Prostate gland (tissue), 2 donors: ENCODE measurements at regions not wholly inside any gene's neighbourhood (a gene's known extent, or its start where the extent isn't known, plus 50 kb on each side); places are given as distances from the start of the nearest gene placed in this dataset.

Experiments
- POLR2A ChIP-seq: fragments of 450-650 bp; IDR thresholded peaks from one replicate; pipeline ENCODE4 v1.6.1; 2016; ENCODE audit warnings: antibody characterized with exemption, mild to moderate bottlenecking
- POLR2AphosphoS5 ChIP-seq: sonication (generic); formaldehyde crosslinking; IDR thresholded peaks from one replicate; pipeline ENCODE4 v1.6.1; 2017; ENCODE audit warnings: antibody characterized with exemption
- TF ChIP-seq, protein P1 (sequence below), 4 experiments: fragments of 200-600 bp in 2 of 4; fragments of 450-650 bp in 2 of 4; sonication (generic) in 2 of 4; IDR thresholded peaks; 1 replicate in 3 of 4; 2 replicates in 1 of 4; pipeline ENCODE4 v1.5.1; 2016 to 2019; ENCODE audit warnings: antibody characterized with exemption in 4 of 4, mild to moderate bottlenecking in 2 of 4, moderate library complexity in 2 of 4

DNA sequence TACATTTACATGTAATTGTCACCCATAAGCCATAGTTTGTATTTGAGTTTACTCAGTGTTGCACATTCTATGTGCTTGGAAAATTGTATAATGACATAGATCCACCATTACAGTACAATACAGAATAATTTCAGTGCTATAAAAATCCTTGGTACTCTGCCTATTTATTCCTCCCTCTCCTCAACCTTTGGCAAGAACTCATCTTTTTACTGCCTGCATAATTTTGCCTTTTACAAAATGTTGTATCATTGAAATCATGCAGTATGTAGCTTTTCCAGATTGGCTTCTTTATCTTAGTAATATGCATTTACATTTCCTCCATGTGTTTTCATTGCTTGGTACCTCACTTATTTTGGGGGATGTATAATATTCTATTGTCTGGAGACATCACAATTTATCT, 786.9 kb upstream of the SEMA6D start:
- no peak for TF ChIP-seq POLR2A
- TF ChIP-seq, protein P1, sequence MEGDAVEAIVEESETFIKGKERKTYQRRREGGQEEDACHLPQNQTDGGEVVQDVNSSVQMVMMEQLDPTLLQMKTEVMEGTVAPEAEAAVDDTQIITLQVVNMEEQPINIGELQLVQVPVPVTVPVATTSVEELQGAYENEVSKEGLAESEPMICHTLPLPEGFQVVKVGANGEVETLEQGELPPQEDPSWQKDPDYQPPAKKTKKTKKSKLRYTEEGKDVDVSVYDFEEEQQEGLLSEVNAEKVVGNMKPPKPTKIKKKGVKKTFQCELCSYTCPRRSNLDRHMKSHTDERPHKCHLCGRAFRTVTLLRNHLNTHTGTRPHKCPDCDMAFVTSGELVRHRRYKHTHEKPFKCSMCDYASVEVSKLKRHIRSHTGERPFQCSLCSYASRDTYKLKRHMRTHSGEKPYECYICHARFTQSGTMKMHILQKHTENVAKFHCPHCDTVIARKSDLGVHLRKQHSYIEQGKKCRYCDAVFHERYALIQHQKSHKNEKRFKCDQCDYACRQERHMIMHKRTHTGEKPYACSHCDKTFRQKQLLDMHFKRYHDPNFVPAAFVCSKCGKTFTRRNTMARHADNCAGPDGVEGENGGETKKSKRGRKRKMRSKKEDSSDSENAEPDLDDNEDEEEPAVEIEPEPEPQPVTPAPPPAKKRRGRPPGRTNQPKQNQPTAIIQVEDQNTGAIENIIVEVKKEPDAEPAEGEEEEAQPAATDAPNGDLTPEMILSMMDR (IDR thresholded peaks at IDR 0.05): no peak
- TF ChIP-seq POLR2AphosphoS5: no peak
